HCT116 (cell line): ENCODE measurements at regions not wholly inside any gene's neighbourhood (a gene's known extent, or its start where the extent isn't known, plus 50 kb on each side); places are given as distances from the start of the nearest gene placed in this dataset.

ENCODE experiments used
- EGR1 ChIP-seq: IDR thresholded peaks from 2 replicates; pipeline ENCODE4 v1.6.1; 2012; ENCODE audit warnings: low read depth
- EZH2 ChIP-seq: fragments of 200-600 bp; sonication (generic); IDR thresholded peaks from 2 replicates; pipeline ENCODE4 v1.6.1; 2017; ENCODE audit warnings: antibody characterized with exemption, mixed run types
- FOSL1 ChIP-seq: IDR thresholded peaks from 2 replicates; pipeline ENCODE4 v1.6.1; 2012; ENCODE audit warnings: low read depth
- POLR2A ChIP-seq: IDR thresholded peaks from 2 replicates; pipeline ENCODE4 v1.7.0; 2011; ENCODE audit warnings: borderline replicate concordance; ENCODE audit not compliant: insufficient read depth, insufficient read length; ENCODE audit errors: extremely low read depth
- POLR2AphosphoS5 ChIP-seq: IDR thresholded peaks from 2 replicates; pipeline ENCODE4 v1.6.1; 2011; ENCODE audit warnings: mild to moderate bottlenecking, low read depth, low read length, moderate library complexity
- TF ChIP-seq, protein P1 (sequence below): IDR thresholded peaks from 2 replicates; pipeline ENCODE4 v1.6.1; 2012; ENCODE audit warnings: low read depth
- TF ChIP-seq, protein P2 (sequence below), 3 experiments: fragments of 200-600 bp in 1 of 3; sonication (generic) in 1 of 3; IDR thresholded peaks in 2 of 3; conservative IDR thresholded peaks in 1 of 3; 2 replicates each; pipeline ENCODE4 v1.5.1; 2012 to 2017; ENCODE audit warnings: low read depth in 2 of 3, low read length in 2 of 3, antibody characterized with exemption in 1 of 3, borderline replicate concordance in 1 of 3, control low read depth in 1 of 3, mild to moderate bottlenecking in 1 of 3, mixed read lengths in 1 of 3, mixed run types in 1 of 3, moderate library complexity in 1 of 3; ENCODE audit not compliant: insufficient read depth in 1 of 3
- TF ChIP-seq, protein P3 (sequence below): IDR thresholded peaks from 2 replicates; pipeline ENCODE4 v1.6.1; 2012
- TF ChIP-seq, protein P4 (sequence below): IDR thresholded peaks from 2 replicates; pipeline ENCODE4 v1.6.1; 2012
- TF ChIP-seq, protein P5 (sequence below): IDR thresholded peaks from 2 replicates; pipeline ENCODE4 v1.6.1; 2011; ENCODE audit warnings: mild to moderate bottlenecking, low read length, moderate library complexity; ENCODE audit not compliant: insufficient replicate concordance; ENCODE audit errors: extremely low read depth

- TF ChIP-seq, protein P1, sequence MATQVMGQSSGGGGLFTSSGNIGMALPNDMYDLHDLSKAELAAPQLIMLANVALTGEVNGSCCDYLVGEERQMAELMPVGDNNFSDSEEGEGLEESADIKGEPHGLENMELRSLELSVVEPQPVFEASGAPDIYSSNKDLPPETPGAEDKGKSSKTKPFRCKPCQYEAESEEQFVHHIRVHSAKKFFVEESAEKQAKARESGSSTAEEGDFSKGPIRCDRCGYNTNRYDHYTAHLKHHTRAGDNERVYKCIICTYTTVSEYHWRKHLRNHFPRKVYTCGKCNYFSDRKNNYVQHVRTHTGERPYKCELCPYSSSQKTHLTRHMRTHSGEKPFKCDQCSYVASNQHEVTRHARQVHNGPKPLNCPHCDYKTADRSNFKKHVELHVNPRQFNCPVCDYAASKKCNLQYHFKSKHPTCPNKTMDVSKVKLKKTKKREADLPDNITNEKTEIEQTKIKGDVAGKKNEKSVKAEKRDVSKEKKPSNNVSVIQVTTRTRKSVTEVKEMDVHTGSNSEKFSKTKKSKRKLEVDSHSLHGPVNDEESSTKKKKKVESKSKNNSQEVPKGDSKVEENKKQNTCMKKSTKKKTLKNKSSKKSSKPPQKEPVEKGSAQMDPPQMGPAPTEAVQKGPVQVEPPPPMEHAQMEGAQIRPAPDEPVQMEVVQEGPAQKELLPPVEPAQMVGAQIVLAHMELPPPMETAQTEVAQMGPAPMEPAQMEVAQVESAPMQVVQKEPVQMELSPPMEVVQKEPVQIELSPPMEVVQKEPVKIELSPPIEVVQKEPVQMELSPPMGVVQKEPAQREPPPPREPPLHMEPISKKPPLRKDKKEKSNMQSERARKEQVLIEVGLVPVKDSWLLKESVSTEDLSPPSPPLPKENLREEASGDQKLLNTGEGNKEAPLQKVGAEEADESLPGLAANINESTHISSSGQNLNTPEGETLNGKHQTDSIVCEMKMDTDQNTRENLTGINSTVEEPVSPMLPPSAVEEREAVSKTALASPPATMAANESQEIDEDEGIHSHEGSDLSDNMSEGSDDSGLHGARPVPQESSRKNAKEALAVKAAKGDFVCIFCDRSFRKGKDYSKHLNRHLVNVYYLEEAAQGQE: no peak
- TF ChIP-seq POLR2A (no peak), FOSL1 (no peak), EGR1 (no peak), EZH2 (no peak), POLR2AphosphoS5 (no peak)
- TF ChIP-seq, protein P2, sequence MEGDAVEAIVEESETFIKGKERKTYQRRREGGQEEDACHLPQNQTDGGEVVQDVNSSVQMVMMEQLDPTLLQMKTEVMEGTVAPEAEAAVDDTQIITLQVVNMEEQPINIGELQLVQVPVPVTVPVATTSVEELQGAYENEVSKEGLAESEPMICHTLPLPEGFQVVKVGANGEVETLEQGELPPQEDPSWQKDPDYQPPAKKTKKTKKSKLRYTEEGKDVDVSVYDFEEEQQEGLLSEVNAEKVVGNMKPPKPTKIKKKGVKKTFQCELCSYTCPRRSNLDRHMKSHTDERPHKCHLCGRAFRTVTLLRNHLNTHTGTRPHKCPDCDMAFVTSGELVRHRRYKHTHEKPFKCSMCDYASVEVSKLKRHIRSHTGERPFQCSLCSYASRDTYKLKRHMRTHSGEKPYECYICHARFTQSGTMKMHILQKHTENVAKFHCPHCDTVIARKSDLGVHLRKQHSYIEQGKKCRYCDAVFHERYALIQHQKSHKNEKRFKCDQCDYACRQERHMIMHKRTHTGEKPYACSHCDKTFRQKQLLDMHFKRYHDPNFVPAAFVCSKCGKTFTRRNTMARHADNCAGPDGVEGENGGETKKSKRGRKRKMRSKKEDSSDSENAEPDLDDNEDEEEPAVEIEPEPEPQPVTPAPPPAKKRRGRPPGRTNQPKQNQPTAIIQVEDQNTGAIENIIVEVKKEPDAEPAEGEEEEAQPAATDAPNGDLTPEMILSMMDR (IDR thresholded peaks at IDR 0.05 in 2 of 3, conservative IDR thresholded peaks at IDR 0.05 in 1 of 3; ENCODE audit: borderline replicate concordance in 1 of 3, insufficient read depth in 1 of 3, low read depth in 2 of 3, low read length in 2 of 3): no peak
- TF ChIP-seq, protein P3, sequence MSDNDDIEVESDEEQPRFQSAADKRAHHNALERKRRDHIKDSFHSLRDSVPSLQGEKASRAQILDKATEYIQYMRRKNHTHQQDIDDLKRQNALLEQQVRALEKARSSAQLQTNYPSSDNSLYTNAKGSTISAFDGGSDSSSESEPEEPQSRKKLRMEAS: no peak
- TF ChIP-seq, protein P4, sequence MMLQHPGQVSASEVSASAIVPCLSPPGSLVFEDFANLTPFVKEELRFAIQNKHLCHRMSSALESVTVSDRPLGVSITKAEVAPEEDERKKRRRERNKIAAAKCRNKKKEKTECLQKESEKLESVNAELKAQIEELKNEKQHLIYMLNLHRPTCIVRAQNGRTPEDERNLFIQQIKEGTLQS: no peak
- TF ChIP-seq, protein P5, sequence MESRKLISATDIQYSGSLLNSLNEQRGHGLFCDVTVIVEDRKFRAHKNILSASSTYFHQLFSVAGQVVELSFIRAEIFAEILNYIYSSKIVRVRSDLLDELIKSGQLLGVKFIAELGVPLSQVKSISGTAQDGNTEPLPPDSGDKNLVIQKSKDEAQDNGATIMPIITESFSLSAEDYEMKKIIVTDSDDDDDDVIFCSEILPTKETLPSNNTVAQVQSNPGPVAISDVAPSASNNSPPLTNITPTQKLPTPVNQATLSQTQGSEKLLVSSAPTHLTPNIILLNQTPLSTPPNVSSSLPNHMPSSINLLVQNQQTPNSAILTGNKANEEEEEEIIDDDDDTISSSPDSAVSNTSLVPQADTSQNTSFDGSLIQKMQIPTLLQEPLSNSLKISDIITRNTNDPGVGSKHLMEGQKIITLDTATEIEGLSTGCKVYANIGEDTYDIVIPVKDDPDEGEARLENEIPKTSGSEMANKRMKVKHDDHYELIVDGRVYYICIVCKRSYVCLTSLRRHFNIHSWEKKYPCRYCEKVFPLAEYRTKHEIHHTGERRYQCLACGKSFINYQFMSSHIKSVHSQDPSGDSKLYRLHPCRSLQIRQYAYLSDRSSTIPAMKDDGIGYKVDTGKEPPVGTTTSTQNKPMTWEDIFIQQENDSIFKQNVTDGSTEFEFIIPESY: no peak
These were observed 101.3 kb upstream of the E2F8 start for GRCh38 chr11:19342036-19342435.
